GM12878 (cell line): ENCODE measurements at regions not wholly inside any gene's neighbourhood (a gene's known extent, or its start where the extent isn't known, plus 50 kb on each side); places are given as distances from the start of the nearest gene placed in this dataset.

Experiments
- ATAC-seq: fragments of 200-7000 bp; cut with Tn5 transposase; 3 replicates; pipeline ENCODE4 v1.9.1; 2020; ENCODE audit warnings: mild to moderate bottlenecking, moderate library complexity
- BruUV-seq: library from RNA; stranded (reverse); fragments of 400-500 nt; replicated peaks from 2 replicates; lab custom pipeline; 2021; lab: Mats Ljungman, UMichigan
- CTCF ChIA-PET: fragments of 300-600 bp; sonication (Branson Sonifier 250); formaldehyde crosslinking; extraction: SDS; loops from one replicate; lab custom pipeline; 2021; ENCODE audit warnings: inconsistent platforms; lab: Yijun Ruan, JAX
- POLR2A ChIA-PET: fragments of 350-600 bp; formaldehyde crosslinking; extraction: SDS; loops from one replicate; lab custom pipeline; 2021; ENCODE audit warnings: inconsistent platforms; lab: Charles Lee
- RAD21 ChIA-PET: fragments of 300-600 bp; sonication (Branson Sonifier 250); formaldehyde crosslinking; loops from one replicate; lab custom pipeline; 2023; ENCODE audit warnings: antibody characterized with exemption; ENCODE audit not compliant: unreplicated experiment; lab: Charles Lee
- SMC1A ChIA-PET: fragments of 300-600 bp; sonication (Branson Sonifier 250); formaldehyde crosslinking; loops from one replicate; lab custom pipeline; 2023; ENCODE audit not compliant: unreplicated experiment, uncharacterized antibody; lab: Charles Lee
- DNase-seq: peaks from one replicate; pipeline ENCODE4 v3.0.0-alpha.2; 2011; ENCODE audit warnings: low read depth, low spot score
- FAIRE-seq: peaks from 3 replicates; lab custom pipeline; 2011; peaks lifted over from hg19 to GRCh38; lab: Jason Lieb, UNC
- H2AFZ ChIP-seq: 2 replicates; pipeline ENCODE4 v1.6.0; 2011; ENCODE audit warnings: low read depth, low read length, control low read depth; ENCODE audit not compliant: control insufficient read depth
- H3K27ac ChIP-seq: 2 replicates; pipeline ENCODE4 v1.5.1; 2011; ENCODE audit warnings: control low read depth; ENCODE audit not compliant: control insufficient read depth, insufficient read depth
- H3K27me3 ChIP-seq, 2 experiments: replicated peaks in 1 of 2; 2 replicates each; pipeline versions ENCODE4 v1.6.0 to v1.6.1; 2011; ENCODE audit warnings: low read length in 1 of 2; ENCODE audit not compliant: control insufficient read depth in 2 of 2, insufficient read depth in 2 of 2
- H3K36me3 ChIP-seq, 2 experiments: 2 replicates each; pipeline ENCODE4 v1.5.1; 2011; ENCODE audit warnings: low read length in 1 of 2; ENCODE audit not compliant: control insufficient read depth in 2 of 2, insufficient read depth in 2 of 2
- H3K4me1 ChIP-seq: 2 replicates; pipeline ENCODE4 v1.6.1; 2011; ENCODE audit warnings: mild to moderate bottlenecking, low read length, moderate library complexity, mixed read lengths; ENCODE audit not compliant: control insufficient read depth, insufficient read depth
- H3K4me2 ChIP-seq: 2 replicates; pipeline ENCODE4 v1.6.0; 2011; ENCODE audit warnings: control low read depth; ENCODE audit not compliant: control insufficient read depth, insufficient read depth
- H3K4me3 ChIP-seq: fragments of 200-600 bp; sonication (generic); 2 replicates; pipeline ENCODE4 v1.5.1; 2016
- H3K79me2 ChIP-seq: 2 replicates; pipeline ENCODE4 v1.6.0; 2011; ENCODE audit warnings: low read length; ENCODE audit not compliant: control insufficient read depth, insufficient read depth
- H3K9ac ChIP-seq: 2 replicates; pipeline ENCODE4 v1.8.0; 2011; ENCODE audit warnings: low read length, control low read depth, mixed read lengths; ENCODE audit not compliant: control insufficient read depth, insufficient read depth
- H3K9me3 ChIP-seq: replicated peaks from 3 replicates; pipeline ENCODE4 v1.5.1; 2011; ENCODE audit warnings: mild to moderate bottlenecking, low read length; ENCODE audit not compliant: control insufficient read depth, insufficient read depth
- H4K20me1 ChIP-seq: 2 replicates; pipeline ENCODE4 v1.6.0; 2011; ENCODE audit not compliant: control insufficient read depth, insufficient read depth
- ATF3 ChIP-seq: IDR thresholded peaks from 2 replicates; pipeline ENCODE4 v1.6.1; 2011; ENCODE audit warnings: low read depth, mild to moderate bottlenecking, low read length, moderate library complexity, borderline replicate concordance; ENCODE audit errors: extremely low read depth
- CREB1 ChIP-seq: IDR thresholded peaks from 2 replicates; pipeline ENCODE4 v1.6.1; 2012; ENCODE audit warnings: low read depth, mild to moderate bottlenecking, inconsistent platforms
- CUX1 ChIP-seq: IDR thresholded peaks from 2 replicates; pipeline ENCODE4 v1.6.1; 2012; ENCODE audit warnings: improper control_type of control experiment, low read depth, low read length; ENCODE audit not compliant: insufficient replicate concordance
- DPF2 ChIP-seq: fragments of 450-650 bp; IDR thresholded peaks from 2 replicates; pipeline ENCODE4 v1.6.1; 2017; ENCODE audit warnings: mild to moderate bottlenecking
- ESRRA ChIP-seq: IDR thresholded peaks from 2 replicates; pipeline ENCODE4 v1.6.1; 2012; ENCODE audit warnings: mild to moderate bottlenecking, low read length, improper control_type of control experiment
- HDAC6 ChIP-seq: fragments of 200-600 bp; sonication (generic); IDR thresholded peaks from one replicate; pipeline ENCODE4 v1.8.0; 2017; ENCODE audit warnings: antibody characterized with exemption; ENCODE audit not compliant: unreplicated experiment
- KLF5 ChIP-seq: fragments of 450-650 bp; IDR thresholded peaks from 2 replicates; pipeline ENCODE4 v1.6.1; 2014; ENCODE audit warnings: mild to moderate bottlenecking; ENCODE audit not compliant: partially characterized antibody
- RELB ChIP-seq: fragments of 450-650 bp; IDR thresholded peaks from 2 replicates; pipeline ENCODE4 v1.6.1; 2017; ENCODE audit warnings: low read depth, mild to moderate bottlenecking, moderate library complexity
- TBL1XR1 ChIP-seq: IDR thresholded peaks from 2 replicates; pipeline ENCODE4 v1.6.1; 2012; ENCODE audit warnings: low read depth, low read length, improper control_type of control experiment
- ZBTB33 ChIP-seq: fragments of 450-650 bp; IDR thresholded peaks from 2 replicates; pipeline ENCODE4 v1.6.1; 2017; ENCODE audit warnings: mild to moderate bottlenecking
- ZBTB40 ChIP-seq: fragments of 450-650 bp; IDR thresholded peaks from 2 replicates; pipeline ENCODE4 v1.6.1; 2016; ENCODE audit warnings: mild to moderate bottlenecking, moderate library complexity, borderline replicate concordance
- WGBS: methylation state at CpG from one replicate; pipeline ENCODE4 v1.1.6; 2016; ENCODE audit warnings: low lambda C conversion rate; ENCODE audit not compliant: insufficient replicate concordance, insufficient coverage; ENCODE audit errors: missing lambda C conversion rate; 5-methylcytosine and 5-hydroxymethylcytosine counted together
- in situ Hi-C: fragments of 300-500 bp; cut with MboI; formaldehyde crosslinking; loops from 9 replicates; pipeline ENCODE4 v1.14.3; 2018; ENCODE audit warnings: mixed read lengths
- intact Hi-C: fragments of 100-400 bp; cut with micrococcal nuclease; formaldehyde crosslinking; loops from one replicate; pipeline ENCODE4 v1.14.2; 2022; ENCODE audit not compliant: unreplicated experiment

- ATAC-seq (no peak), FAIRE-seq (no peak), DNase-seq (no peak)
- ChIA-PET POLR2A (no interaction called here), RAD21 (no interaction called here), SMC1A (no interaction called here), CTCF (interaction anchor here (1.0 kb wide), 1 partner anchor 464 kb away, joined by 3 read pairs; no protein-coding TSS in a partner anchor)
- intact Hi-C loops (no loop called here), in situ Hi-C loops (no loop called here)
- Histone ChIP-seq H3K79me2 (no peaks in the 10 kb centered on the region), H3K4me1 (no peaks in the 10 kb centered on the region), H3K9ac (no peak overlapping the region), H2AFZ (no peak overlapping the region), H3K9me3 (no peaks in the 10 kb centered on the region), H3K36me3 (no peaks in the 10 kb centered on the region), H3K27me3 (no peaks in the 10 kb centered on the region), H3K4me2 (no peak overlapping the region), H3K27ac (no peak overlapping the region), H3K4me3 (no peak overlapping the region), H4K20me1 (no peaks in the 10 kb centered on the region)
- BruUV-seq, result no TSS peak
- WGBS, result 17% methylated on average over 5 of the region's 5 CpGs
- TF ChIP-seq DPF2 (no peak), ESRRA (no peak), HDAC6 (no peak), RELB (no peak), ATF3 (no peak), CREB1 (no peak), KLF5 (no peak), ZBTB40 (no peak), TBL1XR1 (no peak), ZBTB33 (no peak), CUX1 (no peak)
These were observed 245.5 kb upstream of the TLL1 start for GRCh38 chr4:165627548-165627947.
